Activated B cell treated with CpG ODN at 0.5 μM for 24 hours (primary cell): ENCODE measurements at regions not wholly inside any gene's neighbourhood (a gene's known extent, or its start where the extent isn't known, plus 50 kb on each side); places are given as distances from the start of the nearest gene placed in this dataset.

Source experiments
- ATAC-seq: fragments of 200-7000 bp; cut with Tn5 transposase; one replicate; pipeline ENCODE4 v1.10.0; 2021; ENCODE audit warnings: low read depth, mild to moderate bottlenecking, moderate library complexity
- CTCF ChIA-PET: fragments of 350-600 bp; sonication (Branson Sonifier 250); formaldehyde crosslinking; loops from one replicate; lab custom pipeline; 2021; ENCODE audit warnings: antibody characterized with exemption; lab: Charles Lee
- POLR2A ChIA-PET: fragments of 350-600 bp; sonication (Branson Sonifier 250); formaldehyde crosslinking; loops from one replicate; lab custom pipeline; 2021; ENCODE audit warnings: antibody characterized with exemption; lab: Charles Lee
- DNase-seq: peaks from one replicate; pipeline ENCODE4 v3.0.0; 2022
- H3K27ac Mint-ChIP-seq: one replicate; pipeline ENCODE4 v1.8.0; 2020; ENCODE audit warnings: mixed read lengths
- H3K27me3 Mint-ChIP-seq: one replicate; pipeline ENCODE4 v1.8.0; 2021; ENCODE audit warnings: mixed read lengths
- H3K36me3 Mint-ChIP-seq: one replicate; pipeline ENCODE4 v1.8.0; 2021; ENCODE audit warnings: low read depth, mixed read lengths
- H3K4me1 Mint-ChIP-seq: one replicate; pipeline ENCODE4 v1.8.0; 2021; ENCODE audit warnings: mixed read lengths
- H3K4me3 Mint-ChIP-seq: one replicate; pipeline ENCODE4 v1.8.0; 2020; ENCODE audit warnings: mild to moderate bottlenecking, mixed read lengths
- H3K9me3 Mint-ChIP-seq: one replicate; pipeline ENCODE4 v1.8.0; 2020; ENCODE audit warnings: mixed read lengths
- intact Hi-C: fragments of 100-400 bp; cut with micrococcal nuclease; formaldehyde crosslinking; loops from one replicate; pipeline ENCODE4 v1.15.1; 2024
- TF ChIP-seq, protein P1 (sequence below): fragments of 200-600 bp; IDR thresholded peaks from one replicate; pipeline ENCODE4 v1.8.0; 2022; ENCODE audit warnings: antibody characterized with exemption, mild to moderate bottlenecking

DNA sequence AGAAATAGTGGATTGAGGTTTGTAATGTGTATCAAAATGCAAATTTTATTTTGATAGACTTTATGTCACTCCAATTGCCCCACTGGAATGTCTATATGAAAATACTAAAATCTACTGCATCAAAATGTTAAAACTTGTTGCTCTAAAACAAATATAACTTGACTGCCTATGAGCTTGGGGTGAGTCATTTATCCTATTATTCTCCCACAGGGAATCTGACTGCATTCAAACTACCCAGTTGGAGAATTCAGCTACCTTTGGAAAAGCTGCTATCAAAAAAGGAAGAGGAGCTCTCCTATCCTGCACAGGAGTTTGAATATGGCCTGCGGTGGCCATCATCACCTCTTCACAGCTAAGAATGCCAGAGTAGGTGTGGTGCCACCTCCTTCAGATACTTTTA, 173.1 kb downstream of the KLHL28 start:
- ChIA-PET CTCF (no interaction called here), POLR2A (no interaction called here)
- Mint-ChIP-seq H3K9me3 (no peaks in the 10 kb centered on the region), H3K27me3 (peaks cover 3% of the 10 kb centered on the region), H3K27ac (no peak overlapping the region), H3K36me3 (no peaks in the 10 kb centered on the region), H3K4me1 (no peaks in the 10 kb centered on the region), H3K4me3 (no peak overlapping the region)
- no peak for DNase-seq
- intact Hi-C loops, result no loop called here
- TF ChIP-seq, protein P1, sequence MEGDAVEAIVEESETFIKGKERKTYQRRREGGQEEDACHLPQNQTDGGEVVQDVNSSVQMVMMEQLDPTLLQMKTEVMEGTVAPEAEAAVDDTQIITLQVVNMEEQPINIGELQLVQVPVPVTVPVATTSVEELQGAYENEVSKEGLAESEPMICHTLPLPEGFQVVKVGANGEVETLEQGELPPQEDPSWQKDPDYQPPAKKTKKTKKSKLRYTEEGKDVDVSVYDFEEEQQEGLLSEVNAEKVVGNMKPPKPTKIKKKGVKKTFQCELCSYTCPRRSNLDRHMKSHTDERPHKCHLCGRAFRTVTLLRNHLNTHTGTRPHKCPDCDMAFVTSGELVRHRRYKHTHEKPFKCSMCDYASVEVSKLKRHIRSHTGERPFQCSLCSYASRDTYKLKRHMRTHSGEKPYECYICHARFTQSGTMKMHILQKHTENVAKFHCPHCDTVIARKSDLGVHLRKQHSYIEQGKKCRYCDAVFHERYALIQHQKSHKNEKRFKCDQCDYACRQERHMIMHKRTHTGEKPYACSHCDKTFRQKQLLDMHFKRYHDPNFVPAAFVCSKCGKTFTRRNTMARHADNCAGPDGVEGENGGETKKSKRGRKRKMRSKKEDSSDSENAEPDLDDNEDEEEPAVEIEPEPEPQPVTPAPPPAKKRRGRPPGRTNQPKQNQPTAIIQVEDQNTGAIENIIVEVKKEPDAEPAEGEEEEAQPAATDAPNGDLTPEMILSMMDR, result no peak
- ATAC-seq, result no peak

DNA sequence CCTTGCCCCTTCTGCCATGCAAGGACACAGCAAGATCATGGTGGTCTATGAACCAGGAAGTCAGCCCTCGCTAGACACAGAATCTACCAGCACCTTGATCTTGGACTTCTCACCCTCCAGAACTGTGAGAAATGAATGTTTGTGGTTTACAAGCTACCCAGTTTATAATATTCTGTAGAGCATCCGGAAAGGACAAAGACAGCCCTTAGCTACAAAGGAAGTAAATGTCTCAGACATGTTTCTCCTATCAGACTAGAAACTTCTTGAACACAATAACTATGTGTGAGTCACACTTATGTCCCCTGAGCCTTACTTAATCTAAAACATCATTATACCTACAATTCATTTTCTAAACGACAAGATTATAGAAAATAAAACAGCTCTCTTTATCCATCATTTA, 176.7 kb downstream of the KLHL28 start:
- CTCF ChIA-PET, result no interaction called here
- intact Hi-C loops, result no loop called here

DNA sequence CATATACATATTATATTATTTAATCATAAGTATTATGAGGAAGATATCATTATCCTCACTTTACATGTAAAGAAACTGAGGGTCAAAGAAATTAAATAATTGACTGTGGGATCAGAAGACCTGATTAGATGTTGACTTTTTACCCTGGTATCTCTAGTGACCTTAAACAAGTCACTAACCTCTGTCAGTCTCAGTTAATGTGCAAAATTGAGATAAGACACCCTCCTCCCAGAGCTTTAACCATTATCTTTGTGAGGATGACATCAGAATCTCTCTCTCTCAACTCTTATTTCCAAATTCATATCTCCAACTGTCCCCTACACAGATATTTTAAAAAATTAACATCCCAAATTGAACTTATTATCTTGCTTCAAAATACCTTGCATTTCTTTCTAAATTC, 177.8 kb downstream of the KLHL28 start:
- DNase-seq (no peak), ATAC-seq (no peak)
- Mint-ChIP-seq H3K36me3 (no peaks in the 10 kb centered on the region), H3K4me1 (no peaks in the 10 kb centered on the region), H3K9me3 (no peaks in the 10 kb centered on the region), H3K4me3 (no peak overlapping the region), H3K27ac (no peak overlapping the region), H3K27me3 (peaks cover 3% of the 10 kb centered on the region)
- ChIA-PET CTCF (no interaction called here), POLR2A (no interaction called here)
- TF ChIP-seq, protein P1, result no peak
- intact Hi-C loops, result no loop called here

More for the DNA sequence above, 176.7 kb downstream of the KLHL28 start:
- no peak for DNase-seq
- ATAC-seq, result no peak
- TF ChIP-seq, protein P1, result no peak
- no peaks in the 10 kb centered on the region for H3K9me3 Mint-ChIP-seq
- H3K4me3 Mint-ChIP-seq, result no peak overlapping the region
- H3K4me1 Mint-ChIP-seq, result no peaks in the 10 kb centered on the region
- no peaks in the 10 kb centered on the region for H3K36me3 Mint-ChIP-seq
- H3K27me3 Mint-ChIP-seq, result peaks cover 3% of the 10 kb centered on the region
- H3K27ac Mint-ChIP-seq, result no peak overlapping the region
- POLR2A ChIA-PET, result no interaction called here

DNA sequence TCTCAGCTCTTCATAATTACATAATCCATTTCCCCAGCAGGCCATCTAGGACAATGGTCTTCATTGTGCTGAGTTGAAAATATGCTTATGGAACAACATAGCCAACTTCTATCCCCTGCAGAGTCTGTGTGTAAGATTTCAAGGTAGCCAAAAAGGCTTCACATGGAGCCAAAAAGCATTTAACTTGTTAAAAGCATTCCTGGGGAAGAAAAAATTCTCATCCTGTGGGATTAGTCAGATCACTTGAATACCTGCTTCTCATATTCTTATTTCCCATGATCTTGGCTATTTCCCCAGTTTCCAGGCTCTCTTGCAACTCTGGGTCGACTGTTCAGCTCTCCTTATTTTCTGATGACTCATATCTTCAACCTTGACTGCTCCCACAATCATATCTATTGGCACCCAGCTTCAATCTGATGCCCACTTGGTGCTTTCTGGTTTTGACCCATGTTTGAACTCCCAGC, 178.9 kb downstream of the KLHL28 start:
- no peak overlapping the region for H3K27ac Mint-ChIP-seq
- DNase-seq (no peak), ATAC-seq (no peak)
- POLR2A ChIA-PET, result no interaction called here
- peaks cover 3% of the 10 kb centered on the region for H3K27me3 Mint-ChIP-seq
- CTCF ChIA-PET, result no interaction called here
- intact Hi-C loops, result no loop called here
- no peak overlapping the region for H3K4me3 Mint-ChIP-seq
- TF ChIP-seq, protein P1, result no peak
- no peaks in the 10 kb centered on the region for H3K9me3 Mint-ChIP-seq
- no peaks in the 10 kb centered on the region for H3K36me3 Mint-ChIP-seq
- no peaks in the 10 kb centered on the region for H3K4me1 Mint-ChIP-seq

DNA sequence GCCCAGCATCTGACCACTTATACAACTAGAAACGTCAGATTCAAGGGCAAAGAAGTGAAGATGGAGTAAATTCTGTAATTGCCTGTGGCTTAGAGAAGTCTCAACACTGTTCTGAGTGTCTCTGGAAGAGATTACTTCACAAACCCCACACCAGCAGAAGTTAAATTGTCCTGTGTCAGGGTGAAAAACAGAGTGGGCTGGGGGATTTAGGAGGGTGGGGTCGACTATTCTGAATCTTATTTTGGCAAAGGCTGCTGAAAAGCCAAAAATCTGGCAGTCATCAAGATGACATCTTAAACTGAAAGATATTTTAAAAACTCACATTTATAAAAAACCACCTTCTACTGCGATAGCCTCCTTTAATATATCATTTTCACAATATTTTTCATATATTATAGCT, 180.8 kb downstream of the KLHL28 start:
- no peak overlapping the region for H3K4me3 Mint-ChIP-seq
- no peaks in the 10 kb centered on the region for H3K27me3 Mint-ChIP-seq
- no peak for ATAC-seq
- no peak overlapping the region for H3K27ac Mint-ChIP-seq
- no peaks in the 10 kb centered on the region for H3K36me3 Mint-ChIP-seq
- ChIA-PET CTCF (no interaction called here), POLR2A (no interaction called here)
- no peak for DNase-seq
- H3K9me3 Mint-ChIP-seq, result no peaks in the 10 kb centered on the region
- no peaks in the 10 kb centered on the region for H3K4me1 Mint-ChIP-seq
- TF ChIP-seq, protein P1, result no peak
- intact Hi-C loops, result no loop called here
